Thyroid gland (tissue), 4 donors: ENCODE measurements at regions not wholly inside any gene's neighbourhood (a gene's known extent, or its start where the extent isn't known, plus 50 kb on each side); places are given as distances from the start of the nearest gene placed in this dataset.

Experiments
- DNase-seq, 2 donors: peaks; one replicate each; pipeline ENCODE4 v3.0.0-alpha.2; 2019
- H3K27ac ChIP-seq, 3 donors: fragments of 200-600 bp; sonication (generic); 1 replicate in 2 of 3; 2 replicates in 1 of 3; pipeline ENCODE4 v1.5.1; 2016 to 2019; ENCODE audit warnings: mild to moderate bottlenecking in 1 of 3, moderate library complexity in 1 of 3
- H3K27me3 ChIP-seq: fragments of 200-600 bp; sonication (generic); one replicate; pipeline ENCODE4 v1.5.1; 2019
- H3K36me3 ChIP-seq, 2 donors: fragments of 200-600 bp; sonication (generic); one replicate each; pipeline ENCODE4 v1.5.1; 2016 to 2019
- H3K4me1 ChIP-seq, 2 donors: fragments of 200-600 bp; sonication (generic); one replicate each; pipeline ENCODE4 v1.5.1; 2017 to 2019
- H3K4me3 ChIP-seq, 3 donors: fragments of 200-600 bp; sonication (generic); replicated peaks in 1 of 3; 1 replicate in 2 of 3; 2 replicates in 1 of 3; pipeline ENCODE4 v1.5.1; 2016; ENCODE audit warnings: mild to moderate bottlenecking in 1 of 3
- H3K9me3 ChIP-seq: fragments of 200-600 bp; sonication (generic); one replicate; pipeline ENCODE4 v1.5.1; 2017
- CTCF ChIP-seq, 6 experiments: fragments of 200-600 bp in 3 of 6; fragments of 450-650 bp in 3 of 6; sonication (generic) in 3 of 6; IDR thresholded peaks; one replicate each; pipeline ENCODE4 v1.5.1; 2016 to 2019; ENCODE audit warnings: antibody characterized with exemption in 6 of 6, mild to moderate bottlenecking in 2 of 6, inconsistent platforms in 1 of 6, moderate library complexity in 1 of 6
- POLR2A ChIP-seq, 2 donors: fragments of 450-650 bp; IDR thresholded peaks; one replicate each; pipeline ENCODE4 v1.6.1; 2017; ENCODE audit warnings: antibody characterized with exemption in 2 of 2, mild to moderate bottlenecking in 2 of 2, moderate library complexity in 1 of 2
- WGBS, 2 donors: methylation state at CpG; one replicate each; pipeline ENCODE4 v1.1.5; 2017; 5-methylcytosine and 5-hydroxymethylcytosine counted together
- intact Hi-C: fragments of 100-400 bp; cut with DNase I; formaldehyde crosslinking; loops from one replicate; pipeline ENCODE4 v1.15.1; 2023

GRCh38 chr2:142769761-142770160 lies 107.7 kb upstream of the KYNU start:
- Histone ChIP-seq H3K4me3 (no peak overlapping the region), H3K27me3 (no peaks in the 10 kb centered on the region), H3K27ac (no peak overlapping the region), H3K9me3 (no peaks in the 10 kb centered on the region), H3K4me1 (no peaks in the 10 kb centered on the region), H3K36me3 (no peaks in the 10 kb centered on the region)
- DNase-seq = no peak
- 83 to 96% methylated on average over 1 of the region's 1 CpG for WGBS, 2 donors
- intact Hi-C loops = no loop called here
- TF ChIP-seq POLR2A (IDR thresholded peaks at IDR 0.05) = no peak

GRCh38 chr2:142767847-142768246 lies 109.6 kb upstream of the KYNU start:
- Histone ChIP-seq H3K9me3 (no peaks in the 10 kb centered on the region), H3K27me3 (no peaks in the 10 kb centered on the region), H3K4me3 (no peak overlapping the region), H3K4me1 (no peaks in the 10 kb centered on the region), H3K27ac (no peak overlapping the region), H3K36me3 (no peaks in the 10 kb centered on the region)
- intact Hi-C loops = no loop called here
- DNase-seq = no peak
- TF ChIP-seq CTCF (IDR thresholded peaks at IDR 0.05) (no peak), POLR2A (IDR thresholded peaks at IDR 0.05) (no peak)

GRCh38 chr2:142758973-142759372 lies 118.5 kb upstream of the KYNU start:
- DNase-seq = no peak
- 81 to 85% methylated on average over 3 of the region's 3 CpGs for WGBS, 2 donors
- intact Hi-C loops = no loop called here
- H3K9me3 ChIP-seq = no peaks in the 10 kb centered on the region
- no peaks in the 10 kb centered on the region for H3K4me1 ChIP-seq
- H3K36me3 ChIP-seq = no peaks in the 10 kb centered on the region
- H3K4me3 ChIP-seq = no peak overlapping the region
- TF ChIP-seq POLR2A (IDR thresholded peaks at IDR 0.05) (no peak), CTCF (IDR thresholded peaks at IDR 0.05) (no peak)
- H3K27me3 ChIP-seq = no peaks in the 10 kb centered on the region
- H3K27ac ChIP-seq = no peak overlapping the region

- Histone ChIP-seq H3K36me3 (no peaks in the 10 kb centered on the region), H3K27ac (no peak overlapping the region), H3K4me3 (no peak overlapping the region), H3K9me3 (no peaks in the 10 kb centered on the region), H3K4me1 (no peaks in the 10 kb centered on the region), H3K27me3 (no peaks in the 10 kb centered on the region)
- WGBS, 2 donors = 83% methylated on average over 2 of the region's 2 CpGs
- intact Hi-C loops = no loop called here
- no peak for TF ChIP-seq CTCF (IDR thresholded peaks at IDR 0.05)
- TF ChIP-seq POLR2A (IDR thresholded peaks at IDR 0.05) = no peak
- DNase-seq = no peak
These were observed 120.4 kb upstream of the KYNU start for GRCh38 chr2:142757111-142757510.

- H3K36me3 ChIP-seq = no peaks in the 10 kb centered on the region
- H3K27ac ChIP-seq = no peak overlapping the region
- no peak for DNase-seq
- no peaks in the 10 kb centered on the region for H3K4me1 ChIP-seq
- intact Hi-C loops = no loop called here
- H3K27me3 ChIP-seq = no peaks in the 10 kb centered on the region
- TF ChIP-seq POLR2A (IDR thresholded peaks at IDR 0.05) (no peak), CTCF (IDR thresholded peaks at IDR 0.05) (no peak)
- WGBS, 2 donors = 89 to 94% methylated on average over 2 of the region's 2 CpGs
- H3K4me3 ChIP-seq = no peak overlapping the region
- no peaks in the 10 kb centered on the region for H3K9me3 ChIP-seq
These were observed 121.0 kb upstream of the KYNU start for GRCh38 chr2:142756430-142756829.

GRCh38 chr2:142755191-142755590 lies 122.3 kb upstream of the KYNU start:
- Histone ChIP-seq H3K36me3 (no peaks in the 10 kb centered on the region), H3K9me3 (no peaks in the 10 kb centered on the region), H3K4me3 (no peak overlapping the region), H3K4me1 (no peaks in the 10 kb centered on the region), H3K27me3 (no peaks in the 10 kb centered on the region), H3K27ac (no peak overlapping the region)
- intact Hi-C loops = no loop called here
- TF ChIP-seq POLR2A (IDR thresholded peaks at IDR 0.05) = no peak
- no peak for TF ChIP-seq CTCF (IDR thresholded peaks at IDR 0.05)
- DNase-seq = no peak
